Hepatocyte (in vitro differentiated cells): ENCODE measurements at regions not wholly inside any gene's neighbourhood (a gene's known extent, or its start where the extent isn't known, plus 50 kb on each side); places are given as distances from the start of the nearest gene placed in this dataset.
"Not testable (repeated sequence)": the region's sequence is repeated elsewhere in the genome, so short reads cannot be mapped to it uniquely, and the experiment has no call there.

Experiments
- EZH2 ChIP-seq: fragments of 200-600 bp; sonication (generic); IDR thresholded peaks from 2 replicates; pipeline ENCODE4 v1.6.1; 2016; ENCODE audit warnings: antibody characterized with exemption, mild to moderate bottlenecking, borderline replicate concordance
- EZH2phosphoT487 ChIP-seq: fragments of 200-600 bp; sonication (generic); IDR thresholded peaks from one replicate; pipeline ENCODE4 v1.6.1; 2018; ENCODE audit warnings: antibody characterized with exemption, mild to moderate bottlenecking, low read depth, moderate library complexity; ENCODE audit not compliant: unreplicated experiment, severe bottlenecking
- TF ChIP-seq, protein P1 (sequence below): fragments of 200-600 bp; sonication (generic); IDR thresholded peaks from 2 replicates; pipeline ENCODE4 v1.5.1; 2016; ENCODE audit warnings: antibody characterized with exemption, mild to moderate bottlenecking; ENCODE audit not compliant: poor library complexity

GRCh38 chr6:86701228-86701627, 236.1 kb upstream of the HTR1E start:
- TF ChIP-seq EZH2, EZH2phosphoT487: not testable (repeated sequence)
- TF ChIP-seq, protein P1, sequence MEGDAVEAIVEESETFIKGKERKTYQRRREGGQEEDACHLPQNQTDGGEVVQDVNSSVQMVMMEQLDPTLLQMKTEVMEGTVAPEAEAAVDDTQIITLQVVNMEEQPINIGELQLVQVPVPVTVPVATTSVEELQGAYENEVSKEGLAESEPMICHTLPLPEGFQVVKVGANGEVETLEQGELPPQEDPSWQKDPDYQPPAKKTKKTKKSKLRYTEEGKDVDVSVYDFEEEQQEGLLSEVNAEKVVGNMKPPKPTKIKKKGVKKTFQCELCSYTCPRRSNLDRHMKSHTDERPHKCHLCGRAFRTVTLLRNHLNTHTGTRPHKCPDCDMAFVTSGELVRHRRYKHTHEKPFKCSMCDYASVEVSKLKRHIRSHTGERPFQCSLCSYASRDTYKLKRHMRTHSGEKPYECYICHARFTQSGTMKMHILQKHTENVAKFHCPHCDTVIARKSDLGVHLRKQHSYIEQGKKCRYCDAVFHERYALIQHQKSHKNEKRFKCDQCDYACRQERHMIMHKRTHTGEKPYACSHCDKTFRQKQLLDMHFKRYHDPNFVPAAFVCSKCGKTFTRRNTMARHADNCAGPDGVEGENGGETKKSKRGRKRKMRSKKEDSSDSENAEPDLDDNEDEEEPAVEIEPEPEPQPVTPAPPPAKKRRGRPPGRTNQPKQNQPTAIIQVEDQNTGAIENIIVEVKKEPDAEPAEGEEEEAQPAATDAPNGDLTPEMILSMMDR: not testable (repeated sequence)
